Activated CD4-positive, alpha-beta T cell treated with anti-CD3 and anti-CD28 coated beads, Interleukin-2, amount 50 U/mL, for 24 hours (primary cell): ENCODE measurements at regions not wholly inside any gene's neighbourhood (a gene's known extent, or its start where the extent isn't known, plus 50 kb on each side); places are given as distances from the start of the nearest gene placed in this dataset.
"Not testable (repeated sequence)": the region's sequence is repeated elsewhere in the genome, so short reads cannot be mapped to it uniquely, and the experiment has no call there.

Experiments used
- DNase-seq, 2 donors: peaks; one replicate each; pipeline ENCODE4 v3.0.0-alpha.2; 2020; ENCODE audit warnings: low read depth in 1 of 2, low spot score in 1 of 2

DNA sequence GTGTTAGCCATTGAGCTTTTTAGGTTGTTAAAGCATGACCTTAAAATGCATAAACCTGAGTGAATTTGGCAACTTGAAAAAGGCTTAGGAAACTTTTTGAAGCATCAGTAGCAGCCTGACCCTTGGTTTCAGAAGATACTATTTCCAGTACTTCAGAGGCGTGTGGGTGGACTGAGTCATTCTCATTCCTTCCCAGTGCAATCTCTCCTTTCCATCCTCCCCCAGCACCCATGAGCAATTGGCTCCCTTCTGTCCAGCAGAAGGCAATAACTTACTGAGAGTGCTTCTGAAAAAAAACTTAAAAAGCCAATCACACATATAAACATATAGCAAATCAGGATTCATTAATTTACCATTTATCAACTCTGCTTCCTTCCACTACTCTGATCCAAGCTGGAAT is 299.3 kb upstream of the STXBP6 start:
- DNase-seq = no peak

GRCh38 chr14:25340882-25341281 is 290.9 kb upstream of the STXBP6 start:
- no peak for DNase-seq

DNA sequence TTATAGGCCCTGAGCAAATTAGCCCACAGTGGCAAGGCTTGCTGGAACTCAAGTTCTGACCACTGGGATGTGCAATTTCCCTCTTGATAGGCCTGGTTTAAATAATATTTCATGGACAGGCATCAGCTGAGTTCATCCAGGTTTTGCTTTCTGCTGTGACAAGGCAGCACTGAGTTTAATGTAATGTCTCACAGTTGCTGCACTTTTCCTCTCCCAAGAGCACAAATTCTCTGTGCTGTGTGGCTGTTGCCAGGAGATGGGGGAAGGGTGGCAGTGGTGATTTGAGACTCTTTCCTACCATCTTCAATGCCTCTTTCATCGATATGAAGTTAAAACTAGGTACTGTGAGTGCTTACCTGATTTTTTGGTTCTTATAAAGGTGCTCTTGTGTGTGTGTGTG is 272.8 kb upstream of the STXBP6 start:
- no peak for DNase-seq

DNA sequence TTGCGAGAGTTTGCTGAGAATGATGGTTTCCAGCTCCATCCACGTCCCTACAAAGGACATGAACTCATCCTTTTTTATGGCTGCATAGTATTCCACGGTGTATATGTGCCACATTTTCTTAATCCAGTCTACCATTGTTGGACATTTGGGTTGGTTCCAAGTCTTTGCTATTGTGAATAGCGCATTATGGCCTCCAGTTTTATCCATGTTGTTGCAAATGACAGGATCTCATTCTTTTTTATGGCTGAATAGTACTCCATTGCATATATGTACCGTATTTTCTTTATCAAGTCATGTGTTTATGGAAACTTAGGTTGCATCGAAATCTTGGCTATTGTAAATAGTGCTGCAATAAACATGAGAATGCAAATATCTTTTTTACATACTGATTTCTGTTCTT is 266.1 kb upstream of the STXBP6 start:
- not testable (repeated sequence) for DNase-seq

- no peak for DNase-seq
Observed at GRCh38 chr14:25308244-25308643, 258.3 kb upstream of the STXBP6 start.

DNA sequence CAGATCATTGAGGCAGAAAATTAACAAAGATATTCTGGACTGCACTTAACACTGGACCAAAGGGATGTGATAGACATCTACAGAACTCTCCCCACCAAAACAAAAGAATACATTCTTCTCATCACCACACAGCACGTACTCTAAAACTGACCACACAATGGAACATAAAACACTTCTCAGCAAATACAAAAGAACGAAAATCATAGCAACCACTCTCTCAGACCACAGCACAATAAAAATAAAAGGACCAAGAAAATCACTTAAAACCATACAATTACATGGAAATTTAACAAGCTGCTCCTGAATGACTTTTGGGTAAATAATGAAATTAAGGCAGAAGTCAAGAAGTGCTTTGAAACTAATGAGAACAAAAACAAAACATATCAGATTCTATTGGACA is 254.0 kb upstream of the STXBP6 start:
- DNase-seq = no peak

DNA sequence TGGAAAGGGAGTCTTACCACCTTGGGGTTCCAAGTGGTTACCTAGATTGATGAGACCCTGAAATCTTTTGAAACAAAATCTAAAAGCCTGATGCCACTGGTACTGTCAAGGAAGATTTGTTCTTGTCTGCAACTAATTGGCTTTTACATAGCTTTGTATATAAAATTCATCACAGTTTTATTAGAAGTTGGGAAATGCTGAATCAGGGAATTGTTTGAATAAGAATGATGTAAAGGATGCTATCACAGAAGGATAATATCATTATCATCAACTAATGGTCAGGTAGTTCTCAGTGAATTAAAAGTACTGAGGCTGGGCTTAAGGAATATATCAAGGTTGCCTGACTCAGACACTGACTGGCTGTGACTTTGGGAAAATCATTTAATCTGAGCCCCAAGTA is 248.3 kb upstream of the STXBP6 start:
- no peak for DNase-seq

DNA sequence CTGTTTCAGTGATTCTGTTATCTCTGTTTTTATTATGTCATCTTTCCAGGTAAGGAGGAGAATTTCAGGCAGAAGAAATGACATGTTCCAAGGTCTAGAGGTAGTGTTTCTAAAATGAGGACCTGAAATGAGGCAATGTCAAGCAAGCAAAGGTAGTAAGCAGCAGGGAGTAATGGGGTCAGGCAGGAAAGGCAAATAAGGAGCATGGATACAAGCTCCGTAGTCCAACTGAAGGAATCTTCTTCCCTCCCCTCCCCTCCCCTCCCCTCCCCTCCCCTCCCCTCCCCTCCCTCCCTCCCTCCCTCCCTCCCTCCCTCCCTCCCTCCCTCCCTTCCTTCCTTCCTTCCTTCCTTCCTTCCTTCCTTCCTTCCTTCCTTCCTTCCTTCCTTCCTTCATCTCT is 240.2 kb upstream of the STXBP6 start:
- not testable (repeated sequence) for DNase-seq

DNA sequence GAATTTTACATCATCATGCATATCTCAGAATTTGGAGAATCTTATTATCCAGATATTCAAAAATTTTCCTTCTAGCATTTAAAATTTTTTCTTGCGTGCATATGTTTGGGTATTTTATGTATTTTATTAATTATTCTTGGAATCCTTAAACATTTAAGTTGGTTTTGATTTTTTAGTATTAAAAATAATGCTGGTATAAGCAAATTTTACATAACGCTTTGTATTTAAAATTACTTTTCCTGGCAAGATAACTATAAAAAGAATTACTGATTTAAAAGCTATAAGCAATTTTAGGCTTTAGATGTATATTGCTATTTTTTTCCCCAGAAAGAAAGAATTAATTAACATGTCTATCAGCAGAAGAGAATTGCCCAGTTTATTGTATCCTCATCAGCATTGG is 224.6 kb upstream of the STXBP6 start:
- DNase-seq = no peak

DNA sequence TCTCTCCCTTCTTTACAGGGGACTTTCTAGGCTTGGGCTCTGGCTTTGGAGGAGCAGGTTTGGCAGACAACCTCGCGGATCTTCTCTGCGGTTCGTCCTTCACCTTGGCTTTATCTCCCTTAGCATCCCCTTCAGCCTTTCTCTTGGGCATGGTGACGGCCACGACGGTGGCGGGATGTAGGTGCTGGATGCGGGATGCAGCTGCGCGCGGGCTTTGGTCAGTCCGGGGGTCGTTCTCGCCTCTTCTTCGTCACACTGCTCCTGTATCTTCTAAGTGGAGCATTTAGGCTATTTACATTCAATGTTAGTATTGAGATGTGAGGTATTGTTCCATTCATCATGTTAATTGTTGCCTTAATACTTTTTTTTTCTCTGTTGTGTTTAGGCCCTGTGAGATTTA is 217.2 kb upstream of the STXBP6 start:
- DNase-seq = no peak

- no peak for DNase-seq
Observed at GRCh38 chr14:25259470-25259869, 209.5 kb upstream of the STXBP6 start.

GRCh38 chr14:25252793-25253192 is 202.8 kb upstream of the STXBP6 start:
- no peak for DNase-seq

GRCh38 chr14:25250516-25250915 is 200.6 kb upstream of the STXBP6 start:
- no peak for DNase-seq

DNA sequence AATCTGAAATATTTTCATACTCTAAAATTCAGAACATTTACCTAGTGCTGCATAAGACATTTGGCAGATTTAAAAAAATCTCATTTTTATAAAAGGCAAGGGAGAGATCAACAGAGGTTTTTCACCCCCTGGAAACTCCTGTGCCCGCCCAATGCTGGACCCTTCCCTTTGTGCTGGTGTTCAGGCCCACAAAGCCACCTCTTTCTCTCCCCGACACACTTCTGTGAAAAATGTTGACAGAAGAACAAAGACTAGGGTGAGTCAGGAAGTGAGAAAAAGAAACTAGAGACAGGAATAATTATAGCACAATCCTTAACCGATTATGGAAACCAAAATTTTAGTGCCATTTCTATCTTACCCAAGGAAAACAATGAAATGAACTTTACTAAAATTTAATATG is 197.7 kb upstream of the STXBP6 start:
- no peak for DNase-seq

GRCh38 chr14:25246751-25247150 is 196.8 kb upstream of the STXBP6 start:
- DNase-seq = no peak

GRCh38 chr14:25239170-25239569 is 189.2 kb upstream of the STXBP6 start:
- DNase-seq = no peak

DNA sequence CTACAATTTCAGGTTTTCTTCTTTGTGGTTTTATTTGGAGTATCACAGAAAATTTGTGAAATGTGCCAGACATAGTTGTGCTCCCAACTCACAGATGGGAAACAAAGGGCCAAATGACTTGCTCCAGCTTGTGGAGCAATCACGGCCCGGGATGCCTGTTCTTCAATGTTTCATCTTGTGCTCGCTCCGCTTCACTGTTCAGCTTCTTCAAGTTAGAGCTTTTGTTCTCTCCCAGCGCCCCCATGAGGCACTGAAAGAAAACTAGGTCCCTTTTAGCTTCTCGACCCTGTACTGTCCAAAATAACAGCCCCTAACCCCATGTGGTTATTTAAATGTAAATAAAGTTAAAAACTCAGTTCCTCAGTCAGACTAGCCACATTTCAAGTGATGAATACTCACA is 187.9 kb upstream of the STXBP6 start:
- no peak for DNase-seq

GRCh38 chr14:25233613-25234012 is 183.7 kb upstream of the STXBP6 start:
- no peak for DNase-seq

GRCh38 chr14:25231004-25231403 is 181.1 kb upstream of the STXBP6 start:
- no peak for DNase-seq

DNA sequence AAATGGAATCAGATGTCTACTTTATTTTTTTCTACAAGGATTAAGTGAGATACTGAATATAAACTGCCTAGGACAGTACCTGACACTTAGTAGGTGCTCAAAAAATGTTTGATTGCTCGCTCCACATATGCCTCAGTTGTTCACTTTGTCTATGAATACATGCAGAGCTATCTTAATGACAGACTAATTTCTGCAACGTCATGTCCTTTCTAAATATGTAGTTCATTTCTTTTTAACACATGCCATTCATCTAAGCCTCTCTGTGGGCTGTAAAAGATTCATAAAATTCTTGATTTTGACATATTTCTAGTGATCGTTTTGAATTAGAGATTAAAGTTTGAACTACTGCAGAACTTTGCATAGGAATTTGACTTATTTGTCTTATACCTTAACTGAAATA is 176.3 kb upstream of the STXBP6 start:
- DNase-seq = no peak

GRCh38 chr14:25222256-25222655 is 172.3 kb upstream of the STXBP6 start:
- no peak for DNase-seq

GRCh38 chr14:25220514-25220913 is 170.6 kb upstream of the STXBP6 start:
- no peak for DNase-seq

- DNase-seq = no peak
Observed at GRCh38 chr14:25215607-25216006, 165.7 kb upstream of the STXBP6 start.

- no peak for DNase-seq
Observed at GRCh38 chr14:25197885-25198284, 147.9 kb upstream of the STXBP6 start.
